OCI-LY1 (cell line): ENCODE measurements at regions not wholly inside any gene's neighbourhood (a gene's known extent, or its start where the extent isn't known, plus 50 kb on each side); places are given as distances from the start of the nearest gene placed in this dataset.

Source experiments
- H2AFZ ChIP-seq: fragments of 200-600 bp; sonication (generic), shearing (Covaris generic); 2 replicates; pipeline ENCODE4 v1.6.0; 2014; ENCODE audit warnings: antibody characterized with exemption, mild to moderate bottlenecking, low read length
- H3F3A ChIP-seq: fragments of 200-600 bp; sonication (generic), shearing (Covaris generic); 2 replicates; pipeline ENCODE4 v1.6.0; 2014; ENCODE audit warnings: mild to moderate bottlenecking, antibody characterized with exemption, low read length, moderate library complexity; ENCODE audit not compliant: insufficient read depth
- H3K27ac ChIP-seq: fragments of 200-600 bp; sonication (generic); 2 replicates; pipeline ENCODE4 v1.5.1; 2014; ENCODE audit warnings: low read length, mixed run types, mild to moderate bottlenecking, low read depth; ENCODE audit not compliant: poor library complexity, severe bottlenecking
- H3K27me3 ChIP-seq: fragments of 200-600 bp; sonication (generic); 2 replicates; pipeline ENCODE4 v1.6.0; 2014; ENCODE audit warnings: antibody characterized with exemption, mild to moderate bottlenecking, low read length, moderate library complexity; ENCODE audit not compliant: insufficient read depth
- H3K36me3 ChIP-seq: fragments of 200-600 bp; sonication (generic); 2 replicates; pipeline ENCODE4 v1.6.1; 2014; ENCODE audit warnings: mild to moderate bottlenecking, antibody characterized with exemption, low read length, moderate library complexity, mixed read lengths; ENCODE audit not compliant: insufficient read depth
- H3K4me1 ChIP-seq: fragments of 200-600 bp; sonication (generic); 2 replicates; pipeline ENCODE4 v1.5.1; 2014; ENCODE audit warnings: mild to moderate bottlenecking, low read length, moderate library complexity; ENCODE audit not compliant: insufficient read depth, severe bottlenecking
- H3K4me2 ChIP-seq: fragments of 200-600 bp; sonication (generic), shearing (Covaris generic); 2 replicates; pipeline ENCODE4 v1.6.1; 2014; ENCODE audit warnings: low read length
- H3K4me3 ChIP-seq: fragments of 200-600 bp; sonication (generic); 2 replicates; pipeline ENCODE4 v1.5.1; 2014; ENCODE audit warnings: low read length, low read depth, mild to moderate bottlenecking, mixed read lengths; ENCODE audit not compliant: poor library complexity, severe bottlenecking
- H3K79me2 ChIP-seq: fragments of 200-600 bp; shearing (Covaris generic); 2 replicates; pipeline ENCODE4 v1.6.1; 2016; ENCODE audit warnings: mixed run types, low read length, mixed read lengths; ENCODE audit not compliant: insufficient read depth
- H3K9ac ChIP-seq: fragments of 200-600 bp; sonication (generic), shearing (Covaris generic); 2 replicates; pipeline ENCODE4 v1.6.1; 2014; ENCODE audit warnings: mild to moderate bottlenecking, low read length, mixed read lengths
- H3K9me2 ChIP-seq: fragments of 200-600 bp; sonication (generic), shearing (Covaris generic); 2 replicates; pipeline ENCODE4 v1.6.1; 2014; ENCODE audit warnings: low read depth, mild to moderate bottlenecking, low read length, mixed read lengths
- H3K9me3 ChIP-seq: fragments of 200-600 bp; shearing (Covaris generic); 2 replicates; pipeline ENCODE4 v1.6.1; 2014; ENCODE audit warnings: low read length, mixed read lengths
- H4K20me1 ChIP-seq: fragments of 200-600 bp; sonication (generic), shearing (Covaris generic); 2 replicates; pipeline ENCODE4 v1.6.0; 2016; ENCODE audit warnings: mild to moderate bottlenecking, low read length; ENCODE audit not compliant: insufficient read depth
- CTCF ChIP-seq: fragments of 200-600 bp; sonication (generic), shearing (Covaris generic); IDR thresholded peaks from 2 replicates; pipeline ENCODE4 v1.5.1; 2017; ENCODE audit warnings: mild to moderate bottlenecking, antibody characterized with exemption, low read length, moderate library complexity, mixed read lengths
- EZH2 ChIP-seq: fragments of 200-600 bp; sonication (generic), shearing (Covaris generic); IDR thresholded peaks from 2 replicates; pipeline ENCODE4 v1.8.0; 2017; ENCODE audit warnings: borderline replicate concordance, mixed run types, mild to moderate bottlenecking, antibody characterized with exemption, low read length, moderate library complexity, mixed read lengths

- Histone ChIP-seq H3K4me3 (no peak overlapping the region), H3K4me1 (no peaks in the 10 kb centered on the region), H3K79me2 (no peaks in the 10 kb centered on the region), H3K4me2 (no peak overlapping the region), H3K9ac (no peak overlapping the region), H3F3A (no peaks in the 10 kb centered on the region), H3K27me3 (no peaks in the 10 kb centered on the region), H4K20me1 (no peaks in the 10 kb centered on the region), H2AFZ (no peak overlapping the region), H3K9me2 (no peaks in the 10 kb centered on the region), H3K36me3 (no peaks in the 10 kb centered on the region), H3K27ac (no peak overlapping the region), H3K9me3 (no peaks in the 10 kb centered on the region)
- TF ChIP-seq EZH2 (no peak), CTCF (no peak)
Observed at GRCh38 chrX:99703473-99703872, 706.6 kb downstream of the PCDH19 start.

- Histone ChIP-seq H3K4me3 (no peak overlapping the region), H3K4me2 (no peak overlapping the region), H3K9me2 (no peaks in the 10 kb centered on the region), H3K27ac (no peak overlapping the region), H3K79me2 (no peaks in the 10 kb centered on the region), H3K9me3 (no peaks in the 10 kb centered on the region), H3K9ac (no peak overlapping the region), H3K27me3 (no peaks in the 10 kb centered on the region), H3K4me1 (no peaks in the 10 kb centered on the region), H4K20me1 (no peaks in the 10 kb centered on the region), H3F3A (no peaks in the 10 kb centered on the region), H3K36me3 (no peaks in the 10 kb centered on the region), H2AFZ (no peak overlapping the region)
- no peak for TF ChIP-seq CTCF
- no peak for TF ChIP-seq EZH2
Observed at GRCh38 chrX:99698451-99698850, 711.6 kb downstream of the PCDH19 start.

- TF ChIP-seq CTCF, result no peak
- TF ChIP-seq EZH2, result no peak
- Histone ChIP-seq H3K27me3 (no peaks in the 10 kb centered on the region), H3K4me2 (no peak overlapping the region), H3F3A (no peaks in the 10 kb centered on the region), H3K27ac (no peak overlapping the region), H3K36me3 (no peaks in the 10 kb centered on the region), H3K9me3 (no peaks in the 10 kb centered on the region), H3K9me2 (no peaks in the 10 kb centered on the region), H3K4me3 (no peak overlapping the region), H3K9ac (no peak overlapping the region), H4K20me1 (no peaks in the 10 kb centered on the region), H2AFZ (no peak overlapping the region), H3K4me1 (no peaks in the 10 kb centered on the region), H3K79me2 (no peaks in the 10 kb centered on the region)
Observed at GRCh38 chrX:99663136-99663535, 746.9 kb downstream of the PCDH19 start.
